ENCODE measurements at regions not wholly inside any gene's neighbourhood (a gene's known extent, or its start where the extent isn't known, plus 50 kb on each side); places are given as distances from the start of the nearest gene placed in this dataset.

GRCh38 chr16:5668553-5668952 lies 571.0 kb upstream of the EEF2KMT start:
- TF ChIP-seq CTCF (IDR thresholded peaks at IDR 0.05) = no peak
- no peak for TF ChIP-seq POLR2A (IDR thresholded peaks at IDR 0.05)

Measured in heart left ventricle (tissue), 13 donors.